D721Med (cell line): ENCODE measurements at regions not wholly inside any gene's neighbourhood (a gene's known extent, or its start where the extent isn't known, plus 50 kb on each side); places are given as distances from the start of the nearest gene placed in this dataset.

ENCODE experiments used
- DNase-seq: peaks from one replicate; pipeline ENCODE4 v3.0.0; 2011; ENCODE audit warnings: low spot score; ENCODE audit not compliant: insufficient read length
- FAIRE-seq: peaks from 2 replicates; lab custom pipeline; 2011; peaks lifted over from hg19 to GRCh38; lab: Jason Lieb, UNC
- TF ChIP-seq, protein P1 (sequence below): IDR thresholded peaks from 2 replicates; pipeline ENCODE4 v1.5.1; 2012; ENCODE audit warnings: mild to moderate bottlenecking, control low read depth; ENCODE audit not compliant: insufficient read depth; ENCODE audit errors: missing control alignments

DNA sequence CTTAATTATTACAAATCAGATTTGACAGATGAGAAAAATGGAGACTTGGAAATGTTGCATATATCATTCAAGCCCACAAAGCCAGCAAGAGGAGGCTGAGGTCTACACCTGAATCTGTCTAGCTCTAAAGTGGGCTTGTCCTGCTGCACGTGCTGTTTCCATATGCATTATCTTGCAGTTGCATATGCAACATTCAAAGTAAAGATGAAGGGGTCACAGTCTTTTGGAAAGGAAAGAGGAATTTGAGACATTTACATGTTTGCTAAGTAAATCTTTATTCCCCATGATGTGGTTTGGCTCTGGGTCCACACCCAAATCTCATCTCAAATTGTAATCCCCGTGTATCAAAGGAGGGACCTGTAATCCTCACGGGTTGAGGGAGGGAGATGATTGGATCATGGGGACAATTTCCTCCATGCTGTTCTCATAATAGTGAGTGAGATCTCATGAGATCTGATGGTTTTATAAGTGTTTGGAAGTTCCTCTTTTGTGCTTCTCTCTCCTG, 98.3 kb downstream of the BACH1 start:
- TF ChIP-seq, protein P1, sequence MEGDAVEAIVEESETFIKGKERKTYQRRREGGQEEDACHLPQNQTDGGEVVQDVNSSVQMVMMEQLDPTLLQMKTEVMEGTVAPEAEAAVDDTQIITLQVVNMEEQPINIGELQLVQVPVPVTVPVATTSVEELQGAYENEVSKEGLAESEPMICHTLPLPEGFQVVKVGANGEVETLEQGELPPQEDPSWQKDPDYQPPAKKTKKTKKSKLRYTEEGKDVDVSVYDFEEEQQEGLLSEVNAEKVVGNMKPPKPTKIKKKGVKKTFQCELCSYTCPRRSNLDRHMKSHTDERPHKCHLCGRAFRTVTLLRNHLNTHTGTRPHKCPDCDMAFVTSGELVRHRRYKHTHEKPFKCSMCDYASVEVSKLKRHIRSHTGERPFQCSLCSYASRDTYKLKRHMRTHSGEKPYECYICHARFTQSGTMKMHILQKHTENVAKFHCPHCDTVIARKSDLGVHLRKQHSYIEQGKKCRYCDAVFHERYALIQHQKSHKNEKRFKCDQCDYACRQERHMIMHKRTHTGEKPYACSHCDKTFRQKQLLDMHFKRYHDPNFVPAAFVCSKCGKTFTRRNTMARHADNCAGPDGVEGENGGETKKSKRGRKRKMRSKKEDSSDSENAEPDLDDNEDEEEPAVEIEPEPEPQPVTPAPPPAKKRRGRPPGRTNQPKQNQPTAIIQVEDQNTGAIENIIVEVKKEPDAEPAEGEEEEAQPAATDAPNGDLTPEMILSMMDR = no peak
- FAIRE-seq = no peak
- DNase-seq = no peak

DNA sequence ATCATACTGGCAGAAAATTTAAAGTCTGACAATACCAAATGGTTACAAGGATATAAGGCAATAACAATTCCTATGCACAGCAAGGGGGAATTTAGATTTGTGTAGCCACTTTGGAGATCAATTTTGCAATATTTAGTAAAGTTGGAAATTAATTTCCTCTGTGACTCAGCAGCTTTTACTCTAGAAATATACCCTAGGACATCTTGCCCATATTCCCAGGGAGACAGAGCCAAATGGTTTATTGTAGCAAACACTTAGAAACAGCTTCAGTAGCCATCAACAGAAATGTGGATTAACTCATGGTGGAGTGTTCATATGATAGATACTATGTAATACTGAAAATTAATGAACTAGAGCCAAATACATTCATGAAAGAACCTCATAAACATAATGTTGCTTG, 104.6 kb downstream of the BACH1 start:
- no peak for DNase-seq
- FAIRE-seq = no peak
- TF ChIP-seq, protein P1 = no peak

DNA sequence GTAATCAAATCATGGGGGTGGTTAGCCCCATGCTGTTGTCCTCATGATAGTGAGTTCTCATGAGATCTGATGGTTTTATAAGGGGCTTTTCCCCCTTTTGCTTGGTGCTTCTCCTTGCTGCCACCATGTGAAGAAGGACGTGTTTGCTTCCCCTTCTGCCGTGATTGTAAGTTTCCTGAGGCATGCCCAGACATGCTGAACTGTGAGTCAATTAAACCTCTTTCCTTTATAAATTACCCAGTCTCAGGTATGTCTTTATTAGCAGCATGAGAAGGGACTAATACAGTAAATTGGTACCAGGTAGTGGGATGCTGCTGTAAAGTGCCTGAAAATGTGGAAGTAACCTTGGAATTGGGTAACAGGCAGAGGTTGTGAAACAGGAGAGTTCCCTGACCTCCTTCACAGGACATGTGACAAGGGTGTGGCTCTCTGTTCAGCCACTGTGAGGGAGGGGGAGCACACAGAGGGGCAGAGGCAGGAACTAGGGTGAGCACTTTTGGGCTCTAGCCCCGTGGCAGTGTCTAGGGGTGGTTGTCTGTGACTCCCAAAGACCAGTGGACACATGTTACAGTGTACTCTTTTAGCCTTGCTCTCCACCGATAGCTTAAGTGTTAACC, 105.3 kb downstream of the BACH1 start:
- FAIRE-seq (no peak), DNase-seq (no peak)
- TF ChIP-seq, protein P1 = no peak

DNA sequence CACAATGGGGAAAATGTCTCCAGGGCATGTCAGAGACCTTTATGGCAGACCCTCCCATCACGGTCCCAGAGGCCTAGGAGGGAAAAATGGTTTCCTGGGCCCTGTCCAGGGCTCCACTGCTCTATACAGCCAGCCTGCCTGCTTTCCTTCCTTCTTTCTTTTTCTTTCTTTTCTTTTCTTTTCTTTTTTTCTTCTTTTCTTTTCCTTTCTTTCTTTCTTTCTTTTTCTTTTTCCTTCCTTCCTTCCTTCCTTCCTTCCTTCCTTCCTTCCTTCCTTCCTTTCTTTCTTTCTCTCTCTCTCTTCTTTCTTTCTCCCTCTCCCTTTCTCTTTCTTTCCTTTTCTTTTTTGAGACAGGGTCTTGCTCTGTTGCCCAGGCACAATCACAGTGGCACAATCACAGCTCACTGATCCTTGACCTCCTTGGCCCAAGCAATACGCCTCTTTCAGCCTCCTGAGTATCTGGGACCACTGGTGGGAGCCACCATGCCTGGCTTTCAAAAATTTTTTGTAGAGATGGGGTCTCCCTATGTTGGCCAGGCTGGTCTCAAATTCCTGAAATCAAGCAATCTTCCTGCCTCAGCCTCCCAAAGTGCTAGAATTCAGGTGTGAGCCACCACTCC, 106.9 kb downstream of the BACH1 start:
- DNase-seq = no peak
- no peak for FAIRE-seq
- TF ChIP-seq, protein P1 = no peak

DNA sequence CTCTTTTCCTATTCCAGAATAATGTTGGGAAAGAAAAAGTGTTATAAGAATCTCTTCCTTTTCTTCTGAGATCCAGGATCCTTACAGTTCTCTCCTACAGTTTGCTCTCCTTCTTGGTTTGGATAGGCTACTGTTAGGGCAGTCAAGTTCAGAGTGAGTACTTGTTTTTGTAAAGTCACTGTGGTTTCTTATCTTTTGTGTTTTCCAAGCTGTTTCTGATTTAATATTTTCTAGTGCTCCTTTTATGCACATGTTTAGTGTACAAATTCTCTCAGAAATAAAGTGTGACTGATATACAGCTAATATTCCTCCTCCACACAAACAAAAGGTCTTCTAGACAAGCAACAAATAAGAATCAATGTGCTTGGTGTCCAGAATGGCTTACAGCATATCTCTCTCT, 107.7 kb downstream of the BACH1 start:
- TF ChIP-seq, protein P1 = no peak
- no peak for FAIRE-seq

DNA sequence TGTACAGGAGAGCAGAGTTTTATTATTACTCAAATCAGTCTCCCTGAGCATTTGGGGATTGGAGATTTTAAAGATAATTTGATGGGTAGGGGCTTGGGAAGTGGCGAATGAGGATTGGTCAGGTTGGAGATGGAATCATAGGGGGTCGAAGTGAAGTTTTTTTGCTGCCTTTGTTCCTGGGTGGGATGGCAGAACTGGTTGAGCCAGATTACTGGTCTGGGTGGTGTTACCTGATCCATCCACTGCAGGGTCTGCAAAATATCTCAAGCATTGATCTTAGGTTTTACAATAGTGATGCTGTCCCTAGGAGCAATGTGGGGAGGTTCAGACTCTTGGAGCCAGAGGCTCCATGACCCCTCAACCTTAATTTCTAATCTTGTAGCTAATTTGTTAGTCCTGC, 108.8 kb downstream of the BACH1 start:
- no peak for FAIRE-seq

More for the DNA sequence above, 107.7 kb downstream of the BACH1 start:
- no peak for DNase-seq

More for the DNA sequence above, 108.8 kb downstream of the BACH1 start:
- TF ChIP-seq, protein P1 = no peak
- DNase-seq = no peak
